ELF-1 (cell line): ENCODE measurements at regions not wholly inside any gene's neighbourhood (a gene's known extent, or its start where the extent isn't known, plus 50 kb on each side); places are given as distances from the start of the nearest gene placed in this dataset.

Experiments
- DNase-seq: peaks from one replicate; pipeline ENCODE4 v3.0.0-alpha.2; 2016; ENCODE audit warnings: low read depth, low spot score

- no peak for DNase-seq
These were observed 73.3 kb downstream of the TASL start for GRCh38 chrX:30504309-30504708.

GRCh38 chrX:30495468-30495867, 82.1 kb downstream of the TASL start:
- DNase-seq, result no peak

GRCh38 chrX:30493348-30493747, 84.2 kb downstream of the TASL start:
- DNase-seq, result no peak

- peak; percentile 39 for DNase-seq
These were observed 88.2 kb downstream of the TASL start for GRCh38 chrX:30489323-30489722.

- DNase-seq, result no peak
These were observed 89.5 kb downstream of the TASL start for GRCh38 chrX:30488092-30488491.

- no peak for DNase-seq
These were observed 93.6 kb downstream of the TASL start for GRCh38 chrX:30483996-30484395.

- no peak for DNase-seq
These were observed 109.1 kb downstream of the TASL start for GRCh38 chrX:30468471-30468870.
